Calu3 (cell line): ENCODE measurements at regions not wholly inside any gene's neighbourhood (a gene's known extent, or its start where the extent isn't known, plus 50 kb on each side); places are given as distances from the start of the nearest gene placed in this dataset.
"Not testable (repeated sequence)": the region's sequence is repeated elsewhere in the genome, so short reads cannot be mapped to it uniquely, and the experiment has no call there.

Source experiments
- BruUV-seq: library from RNA; stranded (reverse); fragments of 400-500 nt; replicated peaks from 2 replicates; lab custom pipeline; 2021; lab: Mats Ljungman, UMichigan
- CTCF ChIA-PET: fragments of 300-600 bp; sonication (Branson Sonifier 250); formaldehyde crosslinking; loops from one replicate; lab custom pipeline; 2022; ENCODE audit warnings: antibody characterized with exemption; lab: Charles Lee
- DNase-seq: peaks from one replicate; pipeline ENCODE4 v3.0.0; 2022
- H3K27ac Mint-ChIP-seq: one replicate; pipeline ENCODE4 v1.8.0; 2022; ENCODE audit warnings: mixed read lengths; ENCODE audit not compliant: unreplicated experiment
- H3K27me3 Mint-ChIP-seq: one replicate; pipeline ENCODE4 v1.8.0; 2022; ENCODE audit warnings: mixed read lengths; ENCODE audit not compliant: unreplicated experiment
- H3K36me3 Mint-ChIP-seq: one replicate; pipeline ENCODE4 v1.8.0; 2022; ENCODE audit warnings: mild to moderate bottlenecking, moderate library complexity, mixed read lengths; ENCODE audit not compliant: insufficient read depth, unreplicated experiment
- H3K4me1 Mint-ChIP-seq: one replicate; pipeline ENCODE4 v1.8.0; 2022; ENCODE audit warnings: mild to moderate bottlenecking, low read depth, mixed read lengths; ENCODE audit not compliant: unreplicated experiment
- H3K4me3 Mint-ChIP-seq: one replicate; pipeline ENCODE4 v1.8.0; 2022; ENCODE audit warnings: mild to moderate bottlenecking, low read depth, moderate library complexity, mixed read lengths; ENCODE audit not compliant: unreplicated experiment
- H3K9me3 Mint-ChIP-seq: one replicate; pipeline ENCODE4 v1.8.0; 2022; ENCODE audit warnings: low read depth, mixed read lengths; ENCODE audit not compliant: unreplicated experiment
- intact Hi-C: fragments of 100-400 bp; cut with micrococcal nuclease; formaldehyde crosslinking; loops from one replicate; pipeline ENCODE4 v1.10.0; 2022; ENCODE audit not compliant: unreplicated experiment
- TF ChIP-seq, protein P1 (sequence below): fragments of 200-600 bp; IDR thresholded peaks from one replicate; pipeline ENCODE4 v1.8.0; 2022; ENCODE audit warnings: antibody characterized with exemption; ENCODE audit not compliant: unreplicated experiment

DNA sequence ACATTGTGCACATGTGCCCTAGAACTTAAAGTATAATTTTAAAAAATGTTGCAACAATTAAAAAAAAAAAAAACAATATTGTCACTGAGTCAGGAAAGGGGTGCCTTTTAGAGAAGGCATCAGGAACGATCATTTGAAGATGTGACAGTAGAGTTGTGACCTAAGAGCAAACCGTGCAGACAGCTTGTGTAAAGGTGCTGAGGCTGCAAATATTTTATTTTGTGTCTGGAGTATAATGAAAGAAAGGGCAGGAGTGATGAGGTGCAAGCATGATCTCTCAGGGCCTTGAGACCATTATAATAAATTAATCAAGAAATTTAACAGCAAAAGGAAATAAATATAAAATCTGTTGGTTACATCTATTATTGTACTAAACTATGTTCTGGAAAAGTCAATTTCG, 1219.7 kb downstream of the OLFM4 start:
- intact Hi-C loops = no loop called here
- Mint-ChIP-seq H3K4me3 (no peak overlapping the region), H3K36me3 (no peaks in the 10 kb centered on the region)

DNA sequence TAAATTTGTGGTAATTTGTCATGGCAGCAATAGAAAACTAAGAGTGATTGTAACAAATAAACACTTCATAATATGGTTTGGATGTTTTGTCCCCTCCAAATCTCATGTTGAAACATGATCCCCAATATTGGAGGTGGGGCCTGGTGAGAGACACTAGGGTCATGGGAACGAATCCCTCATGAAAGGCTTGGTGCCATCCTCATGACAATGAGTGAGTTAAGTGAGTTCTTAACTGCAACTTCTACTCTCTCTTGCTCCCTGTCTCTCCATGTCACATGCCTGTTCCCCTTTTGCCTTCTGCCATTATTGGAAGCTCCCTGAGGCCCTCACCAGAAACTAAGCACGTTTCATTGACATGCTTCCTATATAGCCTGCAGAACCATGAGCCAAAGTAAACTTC, 1233.2 kb downstream of the OLFM4 start:
- intact Hi-C loops = no loop called here
- peaks cover 11% of the 10 kb centered on the region for H3K9me3 Mint-ChIP-seq
- no peak overlapping the region for H3K27ac Mint-ChIP-seq
- H3K4me3 Mint-ChIP-seq = no peak overlapping the region
- no peaks in the 10 kb centered on the region for H3K36me3 Mint-ChIP-seq
- DNase-seq = no peak
- no peaks in the 10 kb centered on the region for H3K27me3 Mint-ChIP-seq
- TF ChIP-seq, protein P1, sequence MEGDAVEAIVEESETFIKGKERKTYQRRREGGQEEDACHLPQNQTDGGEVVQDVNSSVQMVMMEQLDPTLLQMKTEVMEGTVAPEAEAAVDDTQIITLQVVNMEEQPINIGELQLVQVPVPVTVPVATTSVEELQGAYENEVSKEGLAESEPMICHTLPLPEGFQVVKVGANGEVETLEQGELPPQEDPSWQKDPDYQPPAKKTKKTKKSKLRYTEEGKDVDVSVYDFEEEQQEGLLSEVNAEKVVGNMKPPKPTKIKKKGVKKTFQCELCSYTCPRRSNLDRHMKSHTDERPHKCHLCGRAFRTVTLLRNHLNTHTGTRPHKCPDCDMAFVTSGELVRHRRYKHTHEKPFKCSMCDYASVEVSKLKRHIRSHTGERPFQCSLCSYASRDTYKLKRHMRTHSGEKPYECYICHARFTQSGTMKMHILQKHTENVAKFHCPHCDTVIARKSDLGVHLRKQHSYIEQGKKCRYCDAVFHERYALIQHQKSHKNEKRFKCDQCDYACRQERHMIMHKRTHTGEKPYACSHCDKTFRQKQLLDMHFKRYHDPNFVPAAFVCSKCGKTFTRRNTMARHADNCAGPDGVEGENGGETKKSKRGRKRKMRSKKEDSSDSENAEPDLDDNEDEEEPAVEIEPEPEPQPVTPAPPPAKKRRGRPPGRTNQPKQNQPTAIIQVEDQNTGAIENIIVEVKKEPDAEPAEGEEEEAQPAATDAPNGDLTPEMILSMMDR = no peak
- no peaks in the 10 kb centered on the region for H3K4me1 Mint-ChIP-seq
- CTCF ChIA-PET = no interaction called here
- BruUV-seq = no TSS peak

More for the DNA sequence above, 1219.7 kb downstream of the OLFM4 start:
- no peaks in the 10 kb centered on the region for H3K9me3 Mint-ChIP-seq
- CTCF ChIA-PET = no interaction called here
- no peak for DNase-seq
- BruUV-seq = no TSS peak
- no peaks in the 10 kb centered on the region for H3K4me1 Mint-ChIP-seq
- no peaks in the 10 kb centered on the region for H3K27me3 Mint-ChIP-seq
- H3K27ac Mint-ChIP-seq = no peak overlapping the region
- TF ChIP-seq, protein P1 = no peak

DNA sequence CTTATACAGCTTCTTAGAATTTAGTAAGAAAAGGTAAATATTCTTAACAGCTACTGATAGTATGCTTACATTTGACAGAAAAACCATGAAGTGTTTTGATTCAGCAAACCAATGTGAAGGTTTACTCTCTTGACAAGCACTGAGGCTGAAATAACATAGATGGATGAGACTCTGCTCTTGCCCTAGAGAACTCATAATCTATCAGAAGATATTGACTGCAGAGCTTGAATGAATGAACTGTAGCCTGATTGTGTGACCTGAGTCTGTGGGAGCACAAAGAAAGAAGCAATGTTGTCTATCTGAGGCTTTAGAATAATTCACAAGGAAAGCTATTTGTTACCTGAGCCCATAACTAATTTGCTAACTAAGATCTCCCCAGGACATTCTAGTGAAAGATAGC, 1235.3 kb downstream of the OLFM4 start:
- CTCF ChIA-PET = no interaction called here
- BruUV-seq = no TSS peak
- intact Hi-C loops = no loop called here
- Mint-ChIP-seq H3K36me3 (no peaks in the 10 kb centered on the region), H3K27ac (no peak overlapping the region), H3K4me1 (no peaks in the 10 kb centered on the region), H3K4me3 (no peak overlapping the region), H3K9me3 (peaks cover 14% of the 10 kb centered on the region), H3K27me3 (no peaks in the 10 kb centered on the region)
- TF ChIP-seq, protein P1 = no peak
- DNase-seq = no peak

DNA sequence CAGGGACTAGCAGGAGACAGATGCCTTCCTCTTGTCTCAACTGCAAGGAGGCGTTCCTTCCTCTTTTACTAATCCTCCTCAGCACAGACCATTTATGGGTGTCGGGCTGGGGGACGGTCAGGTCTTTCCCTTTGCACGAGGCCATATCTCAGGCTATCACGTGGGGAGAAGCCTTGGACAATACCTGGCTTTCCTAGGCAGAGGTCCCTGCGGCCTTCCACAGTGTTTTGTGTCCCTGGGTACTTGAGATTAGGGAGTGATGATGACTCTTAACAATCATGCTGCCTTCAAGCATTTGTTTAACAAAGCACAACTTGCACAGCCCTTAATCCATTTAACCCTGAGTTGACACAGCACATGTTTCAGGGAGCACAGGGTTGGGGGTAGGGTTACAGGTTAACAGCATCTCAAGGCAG, 1238.6 kb downstream of the OLFM4 start:
- BruUV-seq, H3K36me3 Mint-ChIP-seq, intact Hi-C loops, H3K27ac Mint-ChIP-seq, H3K4me1 Mint-ChIP-seq, CTCF ChIA-PET, H3K4me3 Mint-ChIP-seq, DNase-seq, H3K27me3 Mint-ChIP-seq: not testable (repeated sequence)
- H3K9me3 Mint-ChIP-seq = peaks cover 26% of the 10 kb centered on the region

DNA sequence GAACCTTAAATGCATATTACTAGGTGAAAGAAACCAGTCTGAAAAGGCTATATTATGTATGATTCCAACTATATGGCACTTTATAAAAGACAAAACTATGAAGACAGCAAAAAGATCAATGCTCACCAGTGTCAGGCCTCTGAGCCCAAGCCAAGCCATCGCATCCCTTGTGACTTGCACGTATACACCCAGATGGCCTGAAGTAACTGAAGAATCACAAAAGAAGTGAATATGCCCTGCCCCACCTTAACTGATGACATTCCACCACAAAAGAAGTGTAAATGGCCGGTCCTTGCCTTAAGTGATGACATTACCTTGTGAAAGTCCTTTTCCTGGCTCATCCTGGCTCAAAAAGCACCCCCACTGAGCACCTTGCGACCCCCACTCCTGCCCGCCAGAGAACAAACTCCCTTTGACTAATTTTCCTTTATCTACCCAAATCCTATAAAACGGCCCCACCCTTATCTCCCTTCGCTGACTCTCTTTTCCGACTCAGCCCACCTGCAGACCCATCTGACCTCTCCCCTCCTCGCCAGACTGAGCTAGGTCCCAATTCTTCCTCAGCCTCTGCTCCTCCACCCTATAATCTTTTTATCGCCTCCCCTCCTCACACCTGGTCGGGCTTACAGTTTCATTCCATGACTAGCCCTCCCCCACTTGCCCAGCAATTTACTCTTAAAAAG, 1239.5 kb downstream of the OLFM4 start:
- intact Hi-C loops, BruUV-seq, H3K4me1 Mint-ChIP-seq, CTCF ChIA-PET, H3K27ac Mint-ChIP-seq, H3K4me3 Mint-ChIP-seq, H3K36me3 Mint-ChIP-seq, H3K27me3 Mint-ChIP-seq, DNase-seq: not testable (repeated sequence)
- H3K9me3 Mint-ChIP-seq = peaks cover 21% of the 10 kb centered on the region
